HEK293 (cell line): ENCODE measurements at regions not wholly inside any gene's neighbourhood (a gene's known extent, or its start where the extent isn't known, plus 50 kb on each side); places are given as distances from the start of the nearest gene placed in this dataset.

Source experiments
- CTCF ChIP-seq: fragments of 450-650 bp; formaldehyde crosslinking; IDR thresholded peaks from 2 replicates; pipeline ENCODE4 v1.5.1; 2016; ENCODE audit warnings: missing biosample characterization, missing genetic modification characterization
- FEZF1 ChIP-seq: fragments of 450-650 bp; formaldehyde crosslinking; IDR thresholded peaks from 2 replicates; pipeline ENCODE4 v1.5.1; 2016; ENCODE audit warnings: missing biosample characterization, missing genetic modification characterization
- PRDM10 ChIP-seq: fragments of 450-650 bp; formaldehyde crosslinking; IDR thresholded peaks from 2 replicates; pipeline ENCODE4 v1.5.1; 2016; ENCODE audit warnings: missing biosample characterization, missing genetic modification characterization
- REST ChIP-seq: fragments of 450-650 bp; formaldehyde crosslinking; IDR thresholded peaks from 2 replicates; pipeline ENCODE4 v1.5.1; 2016; ENCODE audit warnings: missing biosample characterization, missing genetic modification characterization
- ZBTB49 ChIP-seq: fragments of 450-650 bp; formaldehyde crosslinking; IDR thresholded peaks from 2 replicates; pipeline ENCODE4 v1.5.1; 2016; ENCODE audit warnings: missing biosample characterization, missing genetic modification characterization, low read depth

GRCh38 chr7:33744293-33745075, 160.9 kb upstream of the BMPER start:
- TF ChIP-seq CTCF (tag by site-specific recombination) (no peak), REST (no peak), ZBTB49 (tag by site-specific recombination) (no peak), FEZF1 (no peak), PRDM10 (tag by site-specific recombination) (no peak)
